Epidermal melanocyte (primary cell): ENCODE measurements at regions not wholly inside any gene's neighbourhood (a gene's known extent, or its start where the extent isn't known, plus 50 kb on each side); places are given as distances from the start of the nearest gene placed in this dataset.

Source experiments
- DNase-seq: peaks from one replicate; pipeline ENCODE4 v3.0.0; 2011; ENCODE audit warnings: low spot score; ENCODE audit not compliant: insufficient read length

DNA sequence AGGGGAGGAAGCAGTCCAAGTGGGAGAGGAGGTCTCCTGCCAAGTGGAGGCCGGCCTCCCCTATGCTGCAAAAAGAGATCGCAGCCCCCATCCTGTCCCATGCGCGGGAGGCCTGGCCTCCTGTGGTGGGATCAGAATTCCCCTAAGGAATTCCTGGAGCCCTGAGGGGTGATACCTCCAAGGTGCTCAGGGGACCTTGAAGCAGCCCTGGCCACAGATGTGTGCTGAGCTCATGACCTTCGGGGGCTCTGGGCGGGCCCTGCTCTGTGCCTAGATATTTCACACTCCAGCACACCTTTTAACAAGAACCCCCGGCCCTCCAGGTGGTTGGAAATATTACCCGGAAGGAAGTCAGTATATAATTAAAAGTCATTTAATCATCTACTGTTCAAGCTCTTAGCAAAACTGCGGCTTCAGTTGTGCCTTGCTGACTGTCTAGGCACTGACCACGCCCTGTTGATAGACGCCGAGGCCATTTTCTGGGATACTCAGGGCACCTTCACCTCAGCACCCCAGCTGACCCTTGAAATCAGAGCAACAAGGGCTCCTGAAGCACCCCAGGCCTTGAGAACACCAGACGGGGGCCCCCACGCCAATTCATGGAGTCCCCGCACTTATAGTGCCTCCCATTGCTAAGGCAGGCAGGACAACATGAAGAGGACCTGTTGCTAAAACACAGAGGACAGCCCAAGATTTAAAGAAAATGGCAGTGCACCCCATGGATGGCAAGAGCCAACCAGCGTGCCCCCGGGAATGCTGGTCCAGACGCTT lies 119.1 kb downstream of the NDUFA10 start:
- DNase-seq, result no peak

DNA sequence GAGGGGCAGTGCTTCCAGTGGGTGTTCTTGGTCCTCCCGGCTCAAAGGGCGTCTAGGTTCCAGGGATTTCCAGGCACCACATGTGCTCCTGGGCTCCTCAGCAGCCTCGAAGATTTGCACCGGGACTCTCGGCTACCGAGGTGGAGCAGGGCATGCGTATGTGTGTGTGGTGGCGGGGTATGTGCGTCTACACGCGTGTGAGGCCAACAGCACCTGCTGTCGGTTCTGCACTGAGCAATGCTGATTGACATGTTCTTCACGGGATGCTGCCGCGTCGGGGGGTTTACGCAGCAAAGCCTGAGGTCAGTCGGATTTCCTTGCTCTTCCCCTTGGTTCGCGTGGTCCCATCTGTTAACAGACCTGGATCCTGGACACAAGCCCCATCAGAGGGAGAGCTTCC lies 119.8 kb downstream of the NDUFA10 start:
- DNase-seq, result no peak

DNA sequence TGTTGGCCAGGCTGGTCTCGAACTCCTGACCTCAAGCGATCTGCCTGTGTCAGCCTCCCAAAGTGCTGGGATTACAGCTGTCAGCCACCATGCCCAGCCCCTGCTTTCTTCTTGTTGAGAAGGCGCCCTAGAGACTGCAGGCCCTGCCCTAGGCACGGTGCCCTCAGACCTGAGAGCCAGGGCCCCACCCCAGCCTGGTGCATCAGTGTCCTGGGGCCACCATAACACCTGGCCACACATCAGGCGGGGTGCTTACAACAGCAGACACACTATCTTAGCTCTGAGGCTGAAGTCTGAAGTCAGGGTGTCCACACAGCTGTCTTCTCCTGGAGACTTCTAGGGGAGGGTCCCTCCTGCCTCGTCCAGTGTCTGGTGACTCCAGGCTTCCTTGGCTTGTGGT lies 120.6 kb downstream of the NDUFA10 start:
- no peak for DNase-seq

GRCh38 chr2:239903803-239904202 lies 121.3 kb downstream of the NDUFA10 start:
- no peak for DNase-seq

- DNase-seq, result no peak
Measured at GRCh38 chr2:239903210-239903609, 121.9 kb downstream of the NDUFA10 start.

DNA sequence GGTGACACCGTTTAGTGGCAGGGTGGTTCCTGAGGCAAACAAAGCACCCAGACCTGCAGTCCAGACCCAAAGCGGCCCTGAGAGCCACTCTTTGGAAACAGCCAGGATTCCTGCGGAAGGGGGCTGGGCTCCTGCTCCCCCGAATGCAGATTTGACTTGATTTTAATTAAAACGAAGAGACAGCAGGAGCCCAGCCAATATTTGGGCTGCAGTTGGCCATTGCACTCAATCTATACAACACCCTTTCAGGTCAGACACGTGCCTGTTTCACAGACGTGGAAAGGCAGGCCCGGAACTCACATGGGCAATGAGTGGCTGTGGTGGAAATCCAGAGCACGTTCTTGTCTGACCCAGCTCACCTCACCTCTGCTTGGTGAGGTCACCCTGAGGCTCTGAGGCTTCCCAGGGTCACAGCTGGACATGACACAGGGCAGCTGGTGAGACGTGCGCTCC lies 122.4 kb downstream of the NDUFA10 start:
- DNase-seq, result no peak

GRCh38 chr2:239898292-239898925 lies 126.7 kb downstream of the NDUFA10 start:
- DNase-seq, result no peak

GRCh38 chr2:239897596-239898235 lies 127.4 kb downstream of the NDUFA10 start:
- no peak for DNase-seq

GRCh38 chr2:239896075-239896474 lies 129.1 kb downstream of the NDUFA10 start:
- no peak for DNase-seq

- no peak for DNase-seq
Measured at GRCh38 chr2:239895669-239896068, 129.5 kb downstream of the NDUFA10 start.

DNA sequence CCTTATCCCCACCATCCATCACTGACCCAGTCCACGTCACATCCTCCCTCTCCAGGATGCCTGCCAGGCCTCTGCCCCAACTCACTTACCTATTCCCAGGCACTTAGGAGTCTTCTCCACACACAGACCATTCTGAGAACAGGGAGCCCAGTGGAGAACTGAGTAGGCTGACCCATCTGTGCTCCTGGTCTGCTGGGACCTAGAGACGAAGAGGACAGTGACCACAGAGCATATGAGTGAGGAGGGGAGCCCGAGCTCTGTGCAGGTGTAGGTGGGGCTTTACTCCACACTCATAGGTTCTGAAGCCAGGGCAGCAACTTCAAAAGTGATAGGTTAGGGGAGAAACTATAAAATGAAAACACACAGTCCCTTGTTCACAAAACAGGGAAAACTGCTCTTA lies 130.0 kb downstream of the NDUFA10 start:
- DNase-seq, result no peak

- DNase-seq, result no peak
Measured at GRCh38 chr2:239894276-239894675, 130.9 kb downstream of the NDUFA10 start.

GRCh38 chr2:239893236-239893515 lies 132.0 kb downstream of the NDUFA10 start:
- DNase-seq, result no peak

DNA sequence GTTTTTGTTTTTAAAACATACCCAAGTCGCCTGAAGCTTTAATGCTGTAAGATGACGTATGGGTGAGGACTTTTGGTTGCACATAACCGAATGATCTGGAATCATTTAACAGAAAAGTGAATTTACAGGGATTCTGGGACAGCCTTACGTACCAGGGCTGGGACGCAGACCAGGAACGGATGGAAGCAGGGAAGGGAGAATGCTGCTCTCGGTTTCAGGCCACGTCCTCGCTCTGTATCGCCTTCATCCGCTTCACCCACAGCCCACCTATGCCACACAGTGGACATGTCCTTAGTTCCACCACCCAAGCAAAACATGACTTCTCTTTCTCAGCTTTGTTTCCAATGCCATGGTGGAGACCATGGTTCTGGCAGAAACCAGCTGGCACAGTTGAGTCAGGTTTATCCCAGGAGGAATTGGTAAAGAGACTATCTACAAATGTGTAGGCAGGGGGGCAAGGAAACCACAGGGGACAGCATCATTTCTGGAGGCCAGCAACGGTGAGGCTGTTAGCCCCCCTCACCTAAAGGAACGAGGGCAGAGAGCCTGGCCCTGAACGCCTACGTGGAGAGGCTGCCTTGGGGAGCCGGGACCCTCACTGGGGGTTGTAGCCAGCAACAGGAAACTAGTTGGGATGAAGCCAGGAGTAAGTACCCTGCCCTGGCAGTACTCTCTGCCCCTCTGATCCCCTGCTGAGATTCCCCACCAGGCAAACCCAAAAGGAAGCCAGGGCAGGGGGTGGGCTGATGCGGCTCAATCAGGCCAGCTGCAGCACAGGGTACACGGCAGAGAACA lies 132.5 kb downstream of the NDUFA10 start:
- no peak for DNase-seq

DNA sequence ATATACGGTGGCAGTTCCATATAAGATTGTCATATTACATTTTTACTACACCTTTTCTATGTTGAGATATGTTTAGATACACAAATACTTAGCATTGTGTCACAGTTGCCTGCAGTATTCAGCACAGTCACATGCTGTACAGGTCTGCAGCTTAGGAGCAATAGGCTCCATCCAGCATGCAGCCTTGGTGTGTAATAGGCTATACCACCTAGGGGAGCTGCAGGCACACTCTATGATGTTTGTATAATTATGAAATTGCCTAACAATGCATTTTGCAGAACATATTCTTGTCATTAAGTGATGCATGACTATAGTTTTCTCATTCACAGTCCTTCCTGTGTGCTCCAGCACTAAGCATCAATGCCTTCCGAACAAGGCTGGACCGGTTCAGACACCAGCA lies 133.4 kb downstream of the NDUFA10 start:
- DNase-seq, result no peak

GRCh38 chr2:239890206-239890746 lies 134.9 kb downstream of the NDUFA10 start:
- DNase-seq, result no peak

GRCh38 chr2:239889641-239890121 lies 135.5 kb downstream of the NDUFA10 start:
- DNase-seq, result no peak

GRCh38 chr2:239887604-239888003 lies 137.5 kb downstream of the NDUFA10 start:
- DNase-seq, result no peak

DNA sequence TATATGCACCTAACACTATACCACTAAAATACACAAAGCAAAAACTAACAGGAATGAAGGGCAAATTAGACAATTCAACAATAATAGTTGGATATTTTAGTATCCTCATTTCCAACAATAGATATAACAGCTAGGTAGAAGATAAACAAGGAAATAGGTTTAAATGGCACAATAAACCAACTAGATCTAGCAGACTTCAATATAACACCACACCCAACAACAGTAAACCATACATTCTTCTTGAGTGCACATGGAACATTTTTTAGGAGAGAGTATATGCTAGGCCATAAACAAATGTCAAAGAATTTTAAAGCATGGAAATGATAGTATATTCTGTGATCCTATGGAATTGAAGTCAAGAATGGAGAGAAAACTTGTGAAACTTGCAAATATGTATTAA lies 138.4 kb downstream of the NDUFA10 start:
- no peak for DNase-seq

DNA sequence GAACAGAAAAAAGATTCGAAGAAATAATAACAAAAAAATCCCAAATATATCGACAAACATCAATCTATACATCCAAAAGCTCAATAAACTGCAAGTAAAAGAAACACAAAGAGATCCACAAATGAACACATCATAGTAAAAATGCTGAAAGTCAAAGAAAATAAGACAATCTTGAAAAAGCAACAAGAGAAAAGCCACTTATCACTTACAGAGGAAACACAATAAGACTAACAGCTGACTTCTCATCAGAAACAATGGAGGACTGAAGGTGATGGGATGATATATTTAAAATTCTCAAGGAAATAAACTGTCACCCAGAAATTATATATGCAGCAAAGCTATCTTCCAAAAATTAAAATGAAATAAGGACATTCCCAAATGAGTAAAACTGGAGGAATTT lies 140.3 kb downstream of the NDUFA10 start:
- no peak for DNase-seq

DNA sequence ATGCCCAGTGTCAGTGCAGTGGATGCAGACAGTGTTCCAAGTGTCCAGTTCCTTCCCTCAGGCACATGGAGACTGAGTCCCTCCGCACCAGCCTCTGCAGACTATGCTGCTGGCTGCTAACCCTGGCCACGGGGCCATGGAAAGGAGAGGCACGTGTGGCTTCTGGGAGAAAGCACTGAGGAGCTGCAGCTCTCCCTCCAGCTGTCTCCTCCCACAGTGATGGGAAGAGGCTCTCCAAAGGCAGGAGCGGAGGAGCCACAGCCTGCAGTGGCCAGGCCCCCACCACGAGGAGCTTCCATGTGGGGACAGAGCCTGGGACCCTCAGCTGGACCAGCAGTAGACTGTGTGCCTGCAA lies 141.1 kb downstream of the NDUFA10 start:
- no peak for DNase-seq
